Adrenal gland (tissue), 5 donors: ENCODE measurements at regions not wholly inside any gene's neighbourhood (a gene's known extent, or its start where the extent isn't known, plus 50 kb on each side); places are given as distances from the start of the nearest gene placed in this dataset.

Experiments used
- POLR2A ChIP-seq, 2 donors: fragments of 450-650 bp; IDR thresholded peaks; one replicate each; pipeline ENCODE4 v1.6.1; 2017; ENCODE audit warnings: antibody characterized with exemption in 2 of 2, mild to moderate bottlenecking in 2 of 2, moderate library complexity in 1 of 2
- TF ChIP-seq, protein P1 (sequence below), 6 experiments: fragments of 450-650 bp in 4 of 6; fragments of 200-600 bp in 2 of 6; sonication (generic) in 1 of 6; IDR thresholded peaks; 1 replicate in 5 of 6; 2 replicates in 1 of 6; pipeline versions ENCODE4 v1.5.1 to v1.8.0; 2016 to 2021; ENCODE audit warnings: antibody characterized with exemption in 6 of 6, mild to moderate bottlenecking in 2 of 6, moderate library complexity in 1 of 6
- donor health status: DM: no; HTN: no; CAD: no.

DNA sequence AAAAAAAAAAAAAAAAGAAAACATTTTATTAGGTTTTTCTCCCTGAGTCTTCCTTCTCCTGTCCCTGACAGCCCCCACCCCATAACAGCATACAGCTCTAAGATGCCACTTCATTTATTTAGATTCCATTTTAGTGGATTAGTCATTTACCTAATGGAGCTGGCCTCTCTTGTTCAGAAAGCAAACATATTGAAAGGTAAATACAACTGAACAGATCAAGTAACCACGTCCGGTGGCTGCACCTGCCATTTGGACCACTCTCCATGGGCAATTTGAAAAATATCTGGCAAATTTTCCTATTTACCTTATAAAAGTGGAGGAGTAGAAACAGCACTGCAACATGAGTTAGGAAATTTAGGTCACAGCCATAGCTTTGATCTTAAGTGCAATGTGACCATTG is 254.6 kb downstream of the C12orf42 start:
- TF ChIP-seq, protein P1, sequence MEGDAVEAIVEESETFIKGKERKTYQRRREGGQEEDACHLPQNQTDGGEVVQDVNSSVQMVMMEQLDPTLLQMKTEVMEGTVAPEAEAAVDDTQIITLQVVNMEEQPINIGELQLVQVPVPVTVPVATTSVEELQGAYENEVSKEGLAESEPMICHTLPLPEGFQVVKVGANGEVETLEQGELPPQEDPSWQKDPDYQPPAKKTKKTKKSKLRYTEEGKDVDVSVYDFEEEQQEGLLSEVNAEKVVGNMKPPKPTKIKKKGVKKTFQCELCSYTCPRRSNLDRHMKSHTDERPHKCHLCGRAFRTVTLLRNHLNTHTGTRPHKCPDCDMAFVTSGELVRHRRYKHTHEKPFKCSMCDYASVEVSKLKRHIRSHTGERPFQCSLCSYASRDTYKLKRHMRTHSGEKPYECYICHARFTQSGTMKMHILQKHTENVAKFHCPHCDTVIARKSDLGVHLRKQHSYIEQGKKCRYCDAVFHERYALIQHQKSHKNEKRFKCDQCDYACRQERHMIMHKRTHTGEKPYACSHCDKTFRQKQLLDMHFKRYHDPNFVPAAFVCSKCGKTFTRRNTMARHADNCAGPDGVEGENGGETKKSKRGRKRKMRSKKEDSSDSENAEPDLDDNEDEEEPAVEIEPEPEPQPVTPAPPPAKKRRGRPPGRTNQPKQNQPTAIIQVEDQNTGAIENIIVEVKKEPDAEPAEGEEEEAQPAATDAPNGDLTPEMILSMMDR (IDR thresholded peaks at IDR 0.05) = no peak
- no peak for TF ChIP-seq POLR2A (IDR thresholded peaks at IDR 0.05)
